ENCODE measurements at regions not wholly inside any gene's neighbourhood (a gene's known extent, or its start where the extent isn't known, plus 50 kb on each side); places are given as distances from the start of the nearest gene placed in this dataset.
"Not testable (repeated sequence)": the region's sequence is repeated elsewhere in the genome, so short reads cannot be mapped to it uniquely, and the experiment has no call there.

DNA sequence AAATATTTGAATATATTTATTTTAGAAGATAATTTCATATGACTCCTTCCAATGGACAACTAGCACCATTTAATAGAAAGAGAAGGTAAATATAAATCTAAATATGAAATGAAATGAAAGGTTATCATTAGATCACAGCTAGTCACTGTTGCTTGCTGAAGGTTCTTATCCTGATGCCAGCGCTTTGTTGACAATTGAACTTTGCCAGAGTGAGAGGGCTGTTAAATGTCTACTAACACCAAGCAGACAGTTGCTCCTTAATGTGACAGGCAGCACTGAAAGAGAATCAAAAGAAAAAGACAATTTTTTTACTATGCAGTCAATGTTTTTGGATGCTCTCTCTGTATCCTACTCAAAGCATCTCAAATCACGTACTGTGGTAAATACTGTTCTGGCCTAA, 152.6 kb upstream of the SEMA6A start:
- TF ChIP-seq, protein P1, sequence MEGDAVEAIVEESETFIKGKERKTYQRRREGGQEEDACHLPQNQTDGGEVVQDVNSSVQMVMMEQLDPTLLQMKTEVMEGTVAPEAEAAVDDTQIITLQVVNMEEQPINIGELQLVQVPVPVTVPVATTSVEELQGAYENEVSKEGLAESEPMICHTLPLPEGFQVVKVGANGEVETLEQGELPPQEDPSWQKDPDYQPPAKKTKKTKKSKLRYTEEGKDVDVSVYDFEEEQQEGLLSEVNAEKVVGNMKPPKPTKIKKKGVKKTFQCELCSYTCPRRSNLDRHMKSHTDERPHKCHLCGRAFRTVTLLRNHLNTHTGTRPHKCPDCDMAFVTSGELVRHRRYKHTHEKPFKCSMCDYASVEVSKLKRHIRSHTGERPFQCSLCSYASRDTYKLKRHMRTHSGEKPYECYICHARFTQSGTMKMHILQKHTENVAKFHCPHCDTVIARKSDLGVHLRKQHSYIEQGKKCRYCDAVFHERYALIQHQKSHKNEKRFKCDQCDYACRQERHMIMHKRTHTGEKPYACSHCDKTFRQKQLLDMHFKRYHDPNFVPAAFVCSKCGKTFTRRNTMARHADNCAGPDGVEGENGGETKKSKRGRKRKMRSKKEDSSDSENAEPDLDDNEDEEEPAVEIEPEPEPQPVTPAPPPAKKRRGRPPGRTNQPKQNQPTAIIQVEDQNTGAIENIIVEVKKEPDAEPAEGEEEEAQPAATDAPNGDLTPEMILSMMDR (IDR thresholded peaks at IDR 0.05; ENCODE audit: control insufficient read depth, insufficient read depth, low read depth, low read length, missing control alignments), result no peak
- no peak overlapping the region for H3K4me3 ChIP-seq (ENCODE audit: control insufficient read depth, low read depth, low read length)
- DNase-seq (ENCODE audit: low read depth), result no peak

- not testable (repeated sequence) for H3K4me3 ChIP-seq (ENCODE audit: control insufficient read depth, low read depth, low read length); DNase-seq (ENCODE audit: low read depth)
These were observed 151.6 kb upstream of the SEMA6A start for GRCh38 chr5:116726180-116726579.

- H3K4me3 ChIP-seq (ENCODE audit: control insufficient read depth, low read depth, low read length), result no peak overlapping the region
- TF ChIP-seq, protein P1 (IDR thresholded peaks at IDR 0.05; ENCODE audit: control insufficient read depth, insufficient read depth, low read depth, low read length, missing control alignments), result no peak
- no peak for DNase-seq (ENCODE audit: low read depth)
These were observed 150.3 kb upstream of the SEMA6A start for GRCh38 chr5:116724971-116725370.

DNA sequence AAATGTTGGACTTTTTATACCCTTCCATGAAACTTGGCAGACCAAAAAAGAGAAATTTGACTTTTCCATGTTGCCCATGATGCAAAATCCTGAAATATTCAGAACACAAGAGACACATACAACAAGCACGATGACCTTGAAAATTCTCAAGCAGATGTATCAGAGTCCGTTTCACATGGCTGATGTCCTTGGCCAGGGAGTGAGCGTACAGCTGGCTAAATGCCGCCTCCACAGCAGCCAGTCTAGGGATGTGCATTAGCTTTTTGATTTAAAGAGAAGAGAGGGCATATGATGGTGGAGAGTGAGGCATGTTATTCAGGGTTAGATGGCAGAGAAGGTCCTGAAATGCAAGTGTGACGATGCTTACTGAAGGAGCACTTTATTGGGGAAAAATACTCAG, 148.0 kb upstream of the SEMA6A start:
- no peak overlapping the region for H3K4me3 ChIP-seq (ENCODE audit: control insufficient read depth, low read depth, low read length)
- TF ChIP-seq, protein P1 (IDR thresholded peaks at IDR 0.05; ENCODE audit: control insufficient read depth, insufficient read depth, low read depth, low read length, missing control alignments), result no peak
- no peak for DNase-seq (ENCODE audit: low read depth)

DNA sequence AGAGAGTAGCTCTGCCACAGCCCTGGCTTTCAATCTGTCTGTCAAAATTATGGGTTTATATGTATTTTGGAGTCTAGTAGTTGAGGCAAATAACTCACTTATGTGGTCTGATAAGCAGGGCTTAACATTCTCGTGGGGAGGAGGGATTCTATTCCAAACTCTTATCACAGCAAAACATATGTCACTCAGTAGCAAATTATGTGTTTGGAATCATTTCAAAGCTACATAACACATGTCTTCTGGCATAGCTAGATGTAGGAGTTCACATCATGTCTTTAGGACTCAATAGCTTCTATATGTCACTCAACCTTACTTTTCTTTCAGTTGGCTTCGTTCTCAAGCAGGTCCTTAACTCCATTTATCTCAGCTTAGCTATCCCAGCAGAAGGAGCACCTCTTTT, 144.5 kb upstream of the SEMA6A start:
- DNase-seq (ENCODE audit: low read depth), result no peak
- TF ChIP-seq, protein P1 (IDR thresholded peaks at IDR 0.05; ENCODE audit: control insufficient read depth, insufficient read depth, low read depth, low read length, missing control alignments), result no peak
- no peak overlapping the region for H3K4me3 ChIP-seq (ENCODE audit: control insufficient read depth, low read depth, low read length)

DNA sequence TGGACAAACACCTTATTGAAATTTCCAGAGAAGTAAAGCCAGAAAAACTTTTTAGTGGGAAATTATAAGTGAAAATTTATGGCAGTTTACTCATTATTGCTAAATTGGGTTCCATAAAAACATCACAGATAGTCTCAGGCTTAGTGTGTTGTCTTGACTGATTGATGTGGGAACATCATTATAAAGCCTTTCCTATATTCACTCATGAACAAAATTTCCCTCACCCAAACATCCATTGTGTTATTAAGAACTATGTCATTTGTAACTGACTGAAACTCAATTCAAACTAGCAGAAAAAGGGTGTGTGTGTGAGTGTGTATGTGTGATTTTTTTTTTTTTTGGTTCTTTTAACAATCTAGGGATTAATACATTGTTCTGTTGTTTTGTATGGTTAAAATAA, 143.7 kb upstream of the SEMA6A start:
- DNase-seq (ENCODE audit: low read depth), result no peak
- no peak overlapping the region for H3K4me3 ChIP-seq (ENCODE audit: control insufficient read depth, low read depth, low read length)
- TF ChIP-seq, protein P1 (IDR thresholded peaks at IDR 0.05; ENCODE audit: control insufficient read depth, insufficient read depth, low read depth, low read length, missing control alignments), result no peak

DNA sequence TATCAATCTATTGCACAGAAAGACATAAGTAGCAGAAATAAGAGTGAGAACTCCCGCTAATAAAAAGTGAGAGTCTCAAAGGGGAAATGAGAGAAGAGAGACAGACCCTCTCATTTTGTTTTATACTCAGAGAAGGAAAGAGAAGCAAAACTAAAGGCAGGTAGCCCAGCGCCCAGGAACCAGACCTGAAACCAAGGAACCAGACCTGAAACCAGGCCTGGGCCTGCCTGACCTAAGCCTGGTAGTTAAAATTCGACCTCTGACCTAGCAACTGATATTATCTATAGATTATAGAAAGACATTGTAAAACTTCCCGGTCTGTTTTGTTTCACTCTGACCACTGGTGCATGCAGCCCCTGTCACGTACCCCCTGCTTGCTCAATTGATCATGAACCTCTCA, 134.5 kb upstream of the SEMA6A start:
- no peak overlapping the region for H3K4me3 ChIP-seq (ENCODE audit: control insufficient read depth, low read depth, low read length)
- TF ChIP-seq, protein P1 (IDR thresholded peaks at IDR 0.05; ENCODE audit: control insufficient read depth, insufficient read depth, low read depth, low read length, missing control alignments), result no peak
- no peak for DNase-seq (ENCODE audit: low read depth)

- not testable (repeated sequence) for DNase-seq (ENCODE audit: low read depth); H3K4me3 ChIP-seq (ENCODE audit: control insufficient read depth, low read depth, low read length)
These were observed 130.5 kb upstream of the SEMA6A start for GRCh38 chr5:116705121-116705519.
